BE2C (cell line): ENCODE measurements at regions not wholly inside any gene's neighbourhood (a gene's known extent, or its start where the extent isn't known, plus 50 kb on each side); places are given as distances from the start of the nearest gene placed in this dataset.
"Not testable (repeated sequence)": the region's sequence is repeated elsewhere in the genome, so short reads cannot be mapped to it uniquely, and the experiment has no call there.

Source experiments
- DNase-seq: peaks from one replicate; pipeline ENCODE4 v3.0.0-alpha.2; 2020
- H3K27me3 ChIP-seq: fragments of 250-450 bp; sonication (Bioruptor Pico); 2 replicates; pipeline ENCODE4 v1.5.1; 2020; ENCODE audit warnings: mild to moderate bottlenecking
- H3K36me3 ChIP-seq: fragments of 250-450 bp; sonication (Bioruptor Pico); 2 replicates; pipeline ENCODE4 v1.5.1; 2020; ENCODE audit warnings: mild to moderate bottlenecking
- H3K4me1 ChIP-seq: fragments of 250-450 bp; sonication (Bioruptor Pico); 2 replicates; pipeline ENCODE4 v1.5.1; 2020
- H3K4me3 ChIP-seq: 2 replicates; pipeline ENCODE4 v1.5.1; 2011; ENCODE audit warnings: low read depth, low read length
- H3K9me3 ChIP-seq: fragments of 250-450 bp; sonication (Bioruptor Pico); 2 replicates; pipeline ENCODE4 v1.5.1; 2020
- TF ChIP-seq, protein P1 (sequence below): IDR thresholded peaks from 2 replicates; pipeline ENCODE4 v1.5.1; 2012; ENCODE audit warnings: mild to moderate bottlenecking, low read depth, low read length

DNA sequence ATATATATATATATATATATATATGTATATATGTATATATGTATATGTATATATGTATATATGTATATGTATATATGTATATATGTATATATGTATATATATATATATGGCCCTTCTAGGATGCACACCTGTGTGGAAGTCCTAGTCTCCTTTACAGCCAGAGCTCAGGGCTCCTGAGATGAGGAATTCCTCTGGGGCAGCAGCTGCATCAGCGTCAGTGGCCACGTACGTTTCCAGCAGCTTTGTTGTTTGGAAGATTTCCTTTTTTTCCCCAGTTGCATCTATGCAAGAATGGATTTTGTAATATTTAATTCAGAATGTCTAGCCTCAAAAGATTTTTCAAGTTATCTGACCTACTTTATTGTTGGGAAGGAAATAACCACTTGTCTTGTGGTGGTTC is 68.6 kb downstream of the TNFAIP2 start:
- H3K36me3 ChIP-seq = no peaks in the 10 kb centered on the region
- H3K27me3 ChIP-seq = no peaks in the 10 kb centered on the region
- no peak overlapping the region for H3K4me3 ChIP-seq
- peaks cover 8% of the 10 kb centered on the region for H3K4me1 ChIP-seq
- TF ChIP-seq, protein P1, sequence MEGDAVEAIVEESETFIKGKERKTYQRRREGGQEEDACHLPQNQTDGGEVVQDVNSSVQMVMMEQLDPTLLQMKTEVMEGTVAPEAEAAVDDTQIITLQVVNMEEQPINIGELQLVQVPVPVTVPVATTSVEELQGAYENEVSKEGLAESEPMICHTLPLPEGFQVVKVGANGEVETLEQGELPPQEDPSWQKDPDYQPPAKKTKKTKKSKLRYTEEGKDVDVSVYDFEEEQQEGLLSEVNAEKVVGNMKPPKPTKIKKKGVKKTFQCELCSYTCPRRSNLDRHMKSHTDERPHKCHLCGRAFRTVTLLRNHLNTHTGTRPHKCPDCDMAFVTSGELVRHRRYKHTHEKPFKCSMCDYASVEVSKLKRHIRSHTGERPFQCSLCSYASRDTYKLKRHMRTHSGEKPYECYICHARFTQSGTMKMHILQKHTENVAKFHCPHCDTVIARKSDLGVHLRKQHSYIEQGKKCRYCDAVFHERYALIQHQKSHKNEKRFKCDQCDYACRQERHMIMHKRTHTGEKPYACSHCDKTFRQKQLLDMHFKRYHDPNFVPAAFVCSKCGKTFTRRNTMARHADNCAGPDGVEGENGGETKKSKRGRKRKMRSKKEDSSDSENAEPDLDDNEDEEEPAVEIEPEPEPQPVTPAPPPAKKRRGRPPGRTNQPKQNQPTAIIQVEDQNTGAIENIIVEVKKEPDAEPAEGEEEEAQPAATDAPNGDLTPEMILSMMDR = no peak
- no peak for DNase-seq
- H3K9me3 ChIP-seq = no peaks in the 10 kb centered on the region

DNA sequence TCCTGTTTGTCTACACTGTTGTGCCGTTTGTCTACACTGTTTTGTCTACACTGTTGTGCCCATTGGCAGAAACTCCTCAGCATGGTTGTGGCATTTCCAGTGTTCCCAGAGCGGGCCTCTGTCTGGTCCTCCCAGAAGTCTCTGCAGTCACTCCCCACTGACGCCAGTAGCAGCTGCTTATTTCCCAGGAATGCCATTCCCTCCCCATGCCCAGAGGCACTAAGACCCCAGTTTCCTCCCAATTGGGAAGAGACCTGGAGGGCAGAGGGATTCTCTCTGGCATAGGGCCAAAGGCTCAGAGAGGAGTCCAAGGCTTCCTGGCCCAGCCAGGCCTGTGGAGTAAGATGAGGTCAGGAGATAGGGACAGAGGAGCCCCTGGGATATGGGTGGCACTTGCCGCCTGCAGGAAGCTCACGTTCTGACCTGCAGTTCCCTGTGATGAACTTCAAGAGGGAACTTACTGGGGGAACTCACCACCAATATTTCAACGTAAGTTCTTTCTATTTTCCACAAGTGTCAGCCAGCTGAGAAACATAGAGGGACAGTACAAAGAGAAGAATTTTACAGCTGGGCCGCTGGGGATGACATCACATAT is 69.1 kb downstream of the TNFAIP2 start:
- TF ChIP-seq, protein P1 = no peak
- no peak overlapping the region for H3K4me3 ChIP-seq
- peak; percentile 30 for DNase-seq
- no peaks in the 10 kb centered on the region for H3K36me3 ChIP-seq
- no peaks in the 10 kb centered on the region for H3K27me3 ChIP-seq
- no peaks in the 10 kb centered on the region for H3K9me3 ChIP-seq
- peaks cover 8% of the 10 kb centered on the region for H3K4me1 ChIP-seq

DNA sequence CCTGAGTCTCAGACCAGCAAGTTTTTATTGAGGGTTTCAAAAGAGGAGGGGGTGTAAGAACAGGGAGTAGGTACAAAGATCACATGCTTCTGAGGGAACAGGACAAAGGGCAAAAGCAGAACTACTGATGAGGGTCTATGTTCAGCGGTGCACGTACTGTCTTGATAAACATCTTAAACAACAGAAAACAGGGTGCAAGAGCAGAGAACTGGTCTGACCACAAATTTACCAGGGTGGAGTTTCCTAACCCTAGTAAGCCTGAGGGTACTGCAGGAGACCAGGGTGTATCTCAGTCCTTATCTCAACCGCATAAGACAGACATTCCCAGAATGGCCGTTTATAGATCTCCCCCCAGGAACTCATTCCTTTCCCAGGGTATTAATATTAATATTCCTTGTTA is 69.6 kb downstream of the TNFAIP2 start:
- not testable (repeated sequence) for H3K9me3 ChIP-seq, H3K36me3 ChIP-seq, H3K27me3 ChIP-seq, H3K4me3 ChIP-seq, H3K4me1 ChIP-seq, DNase-seq

DNA sequence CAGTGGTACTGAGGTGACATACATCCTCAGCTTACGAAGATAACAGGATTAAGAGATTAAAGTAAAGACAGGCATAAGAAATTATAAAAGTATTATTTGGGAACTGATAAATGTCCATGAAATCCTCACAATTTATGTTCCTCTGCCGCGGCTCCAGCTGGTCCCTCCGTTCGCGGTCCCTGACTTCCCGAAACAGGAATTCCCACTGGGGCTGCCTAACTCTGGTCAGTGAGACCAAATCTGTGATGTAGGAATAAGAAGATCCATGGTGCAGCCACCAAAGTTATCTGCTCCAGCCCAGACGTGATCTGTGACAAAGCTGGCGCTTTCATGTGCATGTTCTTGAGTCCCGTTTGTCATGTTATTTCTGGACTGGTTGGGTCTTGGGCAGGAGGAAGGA is 70.2 kb downstream of the TNFAIP2 start:
- not testable (repeated sequence) for DNase-seq, H3K9me3 ChIP-seq

DNA sequence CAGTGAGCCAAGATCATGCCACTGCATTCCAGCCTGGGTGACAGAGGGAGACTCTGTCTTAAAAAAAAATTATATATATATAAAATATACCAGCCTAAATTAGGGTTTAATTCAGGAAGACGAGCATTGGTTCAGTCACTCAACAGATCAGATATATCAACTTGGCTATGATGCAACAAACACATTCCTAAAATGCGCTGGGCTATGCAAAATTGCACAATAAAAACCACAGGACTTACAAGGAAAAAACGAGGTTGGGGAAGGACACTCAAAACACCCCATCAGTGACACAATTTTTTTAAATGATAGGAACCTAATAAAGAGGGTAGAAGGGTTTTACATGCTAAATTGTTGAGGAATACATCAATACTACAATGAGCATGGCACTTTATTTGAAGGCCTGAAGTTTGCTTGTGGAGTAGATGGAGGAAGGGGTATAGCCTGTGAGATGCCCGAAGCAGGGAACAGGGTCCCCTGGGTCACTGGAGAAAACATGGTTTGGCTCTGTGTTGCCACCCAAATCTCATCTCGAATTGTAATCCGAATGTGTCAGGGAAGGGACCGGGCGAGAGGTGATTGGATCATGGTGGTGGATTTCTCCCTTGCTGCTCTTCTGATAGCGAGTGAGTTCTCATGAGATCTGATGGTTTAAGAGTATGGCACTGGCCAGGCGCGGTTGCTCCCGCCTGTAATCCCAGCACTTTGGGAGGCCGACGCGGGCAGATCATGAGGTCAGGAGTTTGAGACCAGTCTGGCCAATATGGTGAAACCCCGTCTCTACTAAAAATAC is 71.2 kb downstream of the TNFAIP2 start:
- DNase-seq = no peak

More for the DNA sequence above, 70.2 kb downstream of the TNFAIP2 start:
- H3K4me3 ChIP-seq, H3K27me3 ChIP-seq, H3K36me3 ChIP-seq, H3K4me1 ChIP-seq: not testable (repeated sequence)

DNA sequence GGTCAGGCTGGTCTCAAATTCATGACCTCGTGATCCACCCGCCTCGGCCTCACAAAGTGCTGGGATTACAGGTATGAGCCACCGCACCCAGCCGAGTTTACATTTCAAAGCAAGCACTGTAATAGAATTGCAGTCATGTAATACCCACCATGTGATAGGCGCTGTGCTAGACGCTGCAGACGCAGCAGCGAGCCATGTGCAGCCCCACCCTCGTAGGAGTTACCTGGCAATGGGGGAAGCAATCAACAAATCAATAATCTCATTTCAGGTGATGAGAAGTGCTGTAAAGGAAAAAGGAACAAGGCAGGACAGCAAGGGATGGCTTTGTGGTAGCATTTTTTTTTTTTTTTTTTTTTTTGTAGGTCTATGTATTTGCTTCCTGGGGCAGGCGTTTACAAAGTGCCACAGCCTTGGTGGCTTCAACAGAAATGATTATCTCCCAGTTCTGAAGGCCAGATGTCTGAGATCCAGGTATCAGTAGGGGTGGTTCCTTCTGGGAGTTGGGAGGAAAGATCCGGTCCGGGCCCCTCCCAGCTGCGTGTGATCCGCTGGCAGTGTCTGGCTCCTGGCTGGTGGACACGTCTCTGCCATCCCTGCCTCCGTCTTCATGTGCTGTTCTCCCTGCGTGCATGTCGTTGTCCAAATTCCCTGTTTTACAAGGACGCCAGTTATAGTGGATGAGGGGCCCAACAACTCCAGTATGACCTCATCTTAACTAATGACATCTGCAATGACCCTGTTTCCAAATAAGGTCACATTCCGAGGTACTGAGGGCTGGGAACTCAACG is 72.8 kb downstream of the TNFAIP2 start:
- H3K4me3 ChIP-seq = no peak overlapping the region
- TF ChIP-seq, protein P1 = no peak
- no peak for DNase-seq
- H3K4me1 ChIP-seq = peaks cover 8% of the 10 kb centered on the region
- H3K9me3 ChIP-seq = no peaks in the 10 kb centered on the region
- H3K27me3 ChIP-seq = no peaks in the 10 kb centered on the region
- no peaks in the 10 kb centered on the region for H3K36me3 ChIP-seq

More for the DNA sequence above, 71.2 kb downstream of the TNFAIP2 start:
- Histone ChIP-seq H3K4me1 (peaks cover 8% of the 10 kb centered on the region), H3K9me3 (no peaks in the 10 kb centered on the region), H3K4me3 (no peak overlapping the region), H3K36me3 (no peaks in the 10 kb centered on the region), H3K27me3 (no peaks in the 10 kb centered on the region)
- TF ChIP-seq, protein P1 = no peak

DNA sequence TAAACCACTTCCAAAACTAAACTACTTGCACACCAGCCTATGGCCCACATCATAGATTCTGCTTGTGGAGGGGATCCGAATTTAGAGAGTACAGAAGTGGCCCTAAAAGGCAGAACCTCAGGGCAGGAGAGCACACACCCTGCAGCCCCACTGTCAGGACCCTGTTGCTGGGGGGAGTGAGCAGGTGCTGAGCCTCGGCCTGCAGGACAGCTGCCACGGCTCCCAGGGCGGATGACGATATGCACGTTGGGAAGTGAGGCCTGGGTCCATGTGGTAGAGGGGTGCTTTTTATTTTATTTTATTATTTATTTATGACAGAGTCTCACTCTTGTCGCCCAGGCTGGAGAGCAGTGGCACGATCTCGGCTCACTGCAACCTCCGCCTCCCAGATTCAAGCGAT is 73.5 kb downstream of the TNFAIP2 start:
- Histone ChIP-seq H3K36me3 (no peaks in the 10 kb centered on the region), H3K9me3 (no peaks in the 10 kb centered on the region), H3K4me1 (peaks cover 8% of the 10 kb centered on the region), H3K27me3 (no peaks in the 10 kb centered on the region), H3K4me3 (no peak overlapping the region)
- TF ChIP-seq, protein P1 = no peak
- no peak for DNase-seq
